ENCODE measurements at regions not wholly inside any gene's neighbourhood (a gene's known extent, or its start where the extent isn't known, plus 50 kb on each side); places are given as distances from the start of the nearest gene placed in this dataset.

DNA sequence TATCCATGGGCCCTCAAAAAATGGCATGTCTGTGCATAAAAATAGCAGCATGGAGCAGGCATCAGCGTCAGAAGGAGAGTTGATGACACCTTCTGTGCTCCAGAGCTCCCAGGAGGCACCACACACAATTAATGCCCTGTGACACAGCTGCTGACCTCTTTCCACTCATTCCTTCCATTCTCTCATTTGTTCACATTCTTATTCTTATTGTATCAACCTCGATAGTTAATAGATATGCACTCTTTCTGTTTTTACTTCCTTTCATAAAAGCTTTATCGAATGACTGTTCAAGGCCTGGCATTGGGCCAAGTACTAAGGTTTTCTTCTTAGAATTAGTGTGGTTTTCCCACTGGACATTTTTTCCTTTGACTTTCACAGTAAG is 266.0 kb upstream of the MTNR1B start:
- DNase-seq (ENCODE audit: low read depth in 1 of 2, low spot score in 2 of 2) (no peak), FAIRE-seq (no peak)
- H3K4me1 ChIP-seq (replicated peaks in 1 of 4; ENCODE audit: control insufficient read depth in 3 of 4, insufficient read depth in 4 of 4, low read length in 3 of 4) = no peaks in the 10 kb centered on the region
- no peak overlapping the region for H3K56ac ChIP-seq (replicated peaks; ENCODE audit: insufficient read length, low read depth, low read length)
- H4K5ac ChIP-seq (ENCODE audit: insufficient read length, low read depth, low read length) = no peak overlapping the region
- H2BK120ac ChIP-seq (replicated peaks; ENCODE audit: low read depth, low read length) = no peak overlapping the region
- H4K91ac ChIP-seq (replicated peaks; ENCODE audit: insufficient read length, low read length) = no peak overlapping the region
- no peak for TF ChIP-seq EGR1 (IDR thresholded peaks at IDR 0.05; ENCODE audit: borderline replicate concordance, low read depth, low read length)
- TF ChIP-seq YY1 (IDR thresholded peaks at IDR 0.05; ENCODE audit: low read depth, low read length) = no peak
- TF ChIP-seq SIN3A (conservative IDR thresholded peaks at IDR 0.05 in 1 of 2, IDR thresholded peaks at IDR 0.05 in 1 of 2; ENCODE audit: low read depth in 1 of 2, low read length in 2 of 2) = no peak
- TF ChIP-seq E2F6 (IDR thresholded peaks at IDR 0.05) = no peak
- TF ChIP-seq EP300 (IDR thresholded peaks at IDR 0.05; ENCODE audit: borderline replicate concordance in 1 of 2, low read depth in 2 of 2, low read length in 2 of 2) = no peak
- no peak overlapping the region for H3K4me2 ChIP-seq (ENCODE audit: insufficient read depth in 1 of 2, low read depth in 2 of 2, low read length in 2 of 2)
- no peak overlapping the region for H3K14ac ChIP-seq (ENCODE audit: insufficient read length)
- no peak overlapping the region for H3K4me3 ChIP-seq (ENCODE audit: extremely low read depth in 1 of 4, insufficient read depth in 2 of 4, low read depth in 3 of 4, low read length in 4 of 4)
- POLR2A ChIA-PET (ENCODE audit: partially characterized antibody) = no interaction called here
- peaks cover 10% of the 10 kb centered on the region; the same call in 1 of the 2 replicates for H3K23me2 ChIP-seq (ENCODE audit: low read depth, low read length)
- no peak overlapping the region for H2BK20ac ChIP-seq (ENCODE audit: low read length)
- H4K8ac ChIP-seq (ENCODE audit: extremely low read depth, insufficient read depth, low read length) = no peak overlapping the region
- 90% methylated on average over 3 of the region's 3 CpGs; no CpG with 5 or more reads in 1 of the 2 experiments for WGBS, 2 experiments (ENCODE audit: extremely low coverage in 1 of 2, insufficient coverage in 1 of 2, insufficient read length in 1 of 2, insufficient replicate concordance in 2 of 2, low coverage in 1 of 2, low lambda C conversion rate in 2 of 2, missing lambda C conversion rate in 1 of 2)
- CTCF ChIA-PET (ENCODE audit: partially characterized antibody) = interaction anchor here (1.0 kb wide), 1 partner anchor 183 kb away, joined by 4 read pairs; no protein-coding TSS in a partner anchor
- H3K79me1 ChIP-seq (ENCODE audit: low read depth, low read length) = no peaks in the 10 kb centered on the region
- H3K27ac ChIP-seq (ENCODE audit: low read depth, low read length) = no peak overlapping the region
- no peaks in the 10 kb centered on the region for H3K36me3 ChIP-seq (ENCODE audit: control insufficient read depth in 2 of 4, insufficient read depth in 4 of 4, low read length in 3 of 4)
- H3K4ac ChIP-seq (replicated peaks; ENCODE audit: insufficient read length, low read depth, low read length) = no peak overlapping the region
- no peak overlapping the region for H2BK5ac ChIP-seq (ENCODE audit: low read depth, low read length)
- no peak overlapping the region for H3K18ac ChIP-seq (ENCODE audit: extremely low read depth, low read length)
- H3K9ac ChIP-seq (replicated peaks in 1 of 4; ENCODE audit: extremely low read depth in 1 of 4, low read depth in 3 of 4, low read length in 3 of 4) = no peak overlapping the region
- no peak overlapping the region for H2BK12ac ChIP-seq (ENCODE audit: low read depth, low read length)
- peaks cover 0 to 6% of the 10 kb centered on the region in 2 experiments for H4K20me1 ChIP-seq (replicated peaks in 1 of 2; ENCODE audit: control insufficient read depth in 1 of 2, insufficient read depth in 2 of 2, low read length in 2 of 2)
- H3K23ac ChIP-seq (ENCODE audit: insufficient read length) = no peak overlapping the region
- no peak overlapping the region for H2BK15ac ChIP-seq (ENCODE audit: low read length)
- no peak overlapping the region for H2AK5ac ChIP-seq (ENCODE audit: low read depth, low read length)
- H3K27me3 ChIP-seq (replicated peaks in 1 of 4; ENCODE audit: control insufficient read depth in 3 of 4, extremely low read depth in 1 of 4, insufficient read depth in 3 of 4, low read length in 3 of 4) = no peaks in the 10 kb centered on the region
- H3K9me3 ChIP-seq (ENCODE audit: insufficient read depth in 2 of 2, low read depth in 1 of 2, low read length in 1 of 2) = no peaks in the 10 kb centered on the region; a peak in 1 of 4 replicates
- H2AFZ ChIP-seq (ENCODE audit: low read length) = no peak overlapping the region
- no peaks in the 10 kb centered on the region for H3K79me2 ChIP-seq (ENCODE audit: control insufficient read depth in 1 of 2, insufficient read depth in 2 of 2, low read length in 2 of 2)
